MG63 (cell line): ENCODE measurements at regions not wholly inside any gene's neighbourhood (a gene's known extent, or its start where the extent isn't known, plus 50 kb on each side); places are given as distances from the start of the nearest gene placed in this dataset.

Experiments used
- DNase-seq: peaks from one replicate; pipeline ENCODE4 v3.0.0-alpha.2; 2020
- H3K27me3 ChIP-seq: fragments of 250-450 bp; sonication (Bioruptor Pico); 2 replicates; pipeline ENCODE4 v1.5.1; 2020; ENCODE audit warnings: mild to moderate bottlenecking, moderate library complexity
- H3K36me3 ChIP-seq: fragments of 250-450 bp; sonication (Bioruptor Pico); 2 replicates; pipeline ENCODE4 v1.5.1; 2020; ENCODE audit warnings: mild to moderate bottlenecking, moderate library complexity
- H3K4me3 ChIP-seq: fragments of 250-450 bp; sonication (Bioruptor Pico); 2 replicates; pipeline ENCODE4 v1.5.1; 2020; ENCODE audit warnings: mild to moderate bottlenecking, moderate library complexity
- H3K9me3 ChIP-seq: fragments of 250-450 bp; sonication (Bioruptor Pico); 2 replicates; pipeline ENCODE4 v1.5.1; 2020; ENCODE audit warnings: mild to moderate bottlenecking, moderate library complexity

- H3K36me3 ChIP-seq, result no peaks in the 10 kb centered on the region
- H3K9me3 ChIP-seq, result no peaks in the 10 kb centered on the region
- no peaks in the 10 kb centered on the region for H3K27me3 ChIP-seq
- no peak overlapping the region for H3K4me3 ChIP-seq
- no peak for DNase-seq
Measured at GRCh38 chr22:48640890-48641841, 1186.5 kb downstream of the BRD1 start.

- no peak for DNase-seq
- no peaks in the 10 kb centered on the region for H3K9me3 ChIP-seq
- H3K27me3 ChIP-seq, result no peaks in the 10 kb centered on the region
- H3K36me3 ChIP-seq, result no peaks in the 10 kb centered on the region
- H3K4me3 ChIP-seq, result no peak overlapping the region
Measured at GRCh38 chr22:48639896-48640748, 1187.6 kb downstream of the BRD1 start.

GRCh38 chr22:48639021-48639795, 1188.5 kb downstream of the BRD1 start:
- no peak for DNase-seq
- H3K4me3 ChIP-seq, result no peak overlapping the region
- no peaks in the 10 kb centered on the region for H3K27me3 ChIP-seq
- no peaks in the 10 kb centered on the region for H3K36me3 ChIP-seq
- H3K9me3 ChIP-seq, result no peaks in the 10 kb centered on the region

- no peak overlapping the region for H3K4me3 ChIP-seq
- no peaks in the 10 kb centered on the region for H3K9me3 ChIP-seq
- no peaks in the 10 kb centered on the region for H3K36me3 ChIP-seq
Measured at GRCh38 chr22:48637231-48637630, 1190.4 kb downstream of the BRD1 start.

GRCh38 chr22:48636746-48637145, 1190.9 kb downstream of the BRD1 start:
- no peak for DNase-seq
- Histone ChIP-seq H3K36me3 (no peaks in the 10 kb centered on the region), H3K4me3 (no peak overlapping the region), H3K27me3 (no peaks in the 10 kb centered on the region), H3K9me3 (no peaks in the 10 kb centered on the region)

More at GRCh38 chr22:48637231-48637630, 1190.4 kb downstream of the BRD1 start:
- H3K27me3 ChIP-seq, result no peaks in the 10 kb centered on the region
- no peak for DNase-seq

GRCh38 chr22:48635816-48636215, 1191.9 kb downstream of the BRD1 start:
- Histone ChIP-seq H3K27me3 (no peaks in the 10 kb centered on the region), H3K4me3 (no peak overlapping the region), H3K36me3 (no peaks in the 10 kb centered on the region), H3K9me3 (no peaks in the 10 kb centered on the region)
- no peak for DNase-seq

GRCh38 chr22:48635031-48635430, 1192.6 kb downstream of the BRD1 start:
- H3K4me3 ChIP-seq, result no peak overlapping the region
- no peak for DNase-seq
- no peaks in the 10 kb centered on the region for H3K36me3 ChIP-seq
- no peaks in the 10 kb centered on the region for H3K9me3 ChIP-seq
- H3K27me3 ChIP-seq, result no peaks in the 10 kb centered on the region

GRCh38 chr22:48633996-48634836, 1193.5 kb downstream of the BRD1 start:
- H3K9me3 ChIP-seq, result no peaks in the 10 kb centered on the region
- H3K27me3 ChIP-seq, result no peaks in the 10 kb centered on the region
- H3K36me3 ChIP-seq, result no peaks in the 10 kb centered on the region
- DNase-seq, result no peak
- H3K4me3 ChIP-seq, result no peak overlapping the region

GRCh38 chr22:48632646-48633246, 1194.9 kb downstream of the BRD1 start:
- no peak for DNase-seq
- Histone ChIP-seq H3K4me3 (no peak overlapping the region), H3K27me3 (no peaks in the 10 kb centered on the region), H3K36me3 (no peaks in the 10 kb centered on the region), H3K9me3 (no peaks in the 10 kb centered on the region)

GRCh38 chr22:48631288-48631863, 1196.3 kb downstream of the BRD1 start:
- H3K27me3 ChIP-seq, result no peaks in the 10 kb centered on the region
- H3K9me3 ChIP-seq, result no peaks in the 10 kb centered on the region
- H3K4me3 ChIP-seq, result no peak overlapping the region
- H3K36me3 ChIP-seq, result no peaks in the 10 kb centered on the region
- no peak for DNase-seq

- H3K4me3 ChIP-seq, result no peak overlapping the region
- no peaks in the 10 kb centered on the region for H3K27me3 ChIP-seq
- no peaks in the 10 kb centered on the region for H3K36me3 ChIP-seq
- DNase-seq, result no peak
- H3K9me3 ChIP-seq, result no peaks in the 10 kb centered on the region
Measured at GRCh38 chr22:48630848-48631247, 1196.8 kb downstream of the BRD1 start.

GRCh38 chr22:48630433-48630754, 1197.3 kb downstream of the BRD1 start:
- H3K9me3 ChIP-seq, result no peaks in the 10 kb centered on the region
- DNase-seq, result no peak
- no peaks in the 10 kb centered on the region for H3K27me3 ChIP-seq
- no peaks in the 10 kb centered on the region for H3K36me3 ChIP-seq
- H3K4me3 ChIP-seq, result no peak overlapping the region

GRCh38 chr22:48629631-48630432, 1197.8 kb downstream of the BRD1 start:
- no peaks in the 10 kb centered on the region for H3K36me3 ChIP-seq
- no peak for DNase-seq
- H3K27me3 ChIP-seq, result no peaks in the 10 kb centered on the region
- H3K4me3 ChIP-seq, result no peak overlapping the region
- no peaks in the 10 kb centered on the region for H3K9me3 ChIP-seq

GRCh38 chr22:48628891-48629543, 1198.7 kb downstream of the BRD1 start:
- no peaks in the 10 kb centered on the region for H3K36me3 ChIP-seq
- no peaks in the 10 kb centered on the region for H3K27me3 ChIP-seq
- no peak for DNase-seq
- H3K4me3 ChIP-seq, result no peak overlapping the region
- H3K9me3 ChIP-seq, result no peaks in the 10 kb centered on the region
